SJSA1 (cell line): ENCODE measurements at regions not wholly inside any gene's neighbourhood (a gene's known extent, or its start where the extent isn't known, plus 50 kb on each side); places are given as distances from the start of the nearest gene placed in this dataset.
A peak's percentile ranks its signal among the peaks of the same experiment; 100 is the strongest.

Source experiments
- DNase-seq, 2 experiments: peaks; one replicate each; pipeline ENCODE4 v3.0.0-alpha.2; 2015 to 2020; ENCODE audit warnings: low spot score in 2 of 2, low read depth in 1 of 2
- H3K27ac ChIP-seq: fragments of 250-450 bp; sonication (Bioruptor Pico); 2 replicates; pipeline ENCODE4 v1.5.1; 2020; ENCODE audit warnings: mild to moderate bottlenecking, moderate library complexity
- H3K27me3 ChIP-seq: fragments of 250-450 bp; sonication (Bioruptor Pico); replicated peaks from 2 replicates; pipeline ENCODE4 v1.5.1; 2020; ENCODE audit warnings: mild to moderate bottlenecking, moderate library complexity
- H3K36me3 ChIP-seq: fragments of 250-450 bp; sonication (Bioruptor Pico); 2 replicates; pipeline ENCODE4 v1.5.1; 2020; ENCODE audit warnings: mild to moderate bottlenecking
- H3K4me1 ChIP-seq: fragments of 250-450 bp; sonication (Bioruptor Pico); replicated peaks from 2 replicates; pipeline ENCODE4 v1.6.1; 2021; ENCODE audit warnings: mild to moderate bottlenecking
- H3K4me3 ChIP-seq: fragments of 250-450 bp; sonication (Bioruptor Pico); 2 replicates; pipeline ENCODE4 v1.5.1; 2020; ENCODE audit warnings: mild to moderate bottlenecking
- H3K9me3 ChIP-seq: fragments of 250-450 bp; sonication (Bioruptor Pico); replicated peaks from 2 replicates; pipeline ENCODE4 v1.5.1; 2020; ENCODE audit warnings: mild to moderate bottlenecking

GRCh38 chr5:2169850-2170760 lies 287.4 kb upstream of the IRX4 start:
- no peaks in the 10 kb centered on the region for H3K36me3 ChIP-seq
- no peaks in the 10 kb centered on the region for H3K4me1 ChIP-seq
- H3K9me3 ChIP-seq, result peaks cover 3% of the 10 kb centered on the region; the same call in 1 of the 2 replicates
- no peak overlapping the region for H3K4me3 ChIP-seq
- no peak for DNase-seq
- no peak overlapping the region for H3K27ac ChIP-seq
- H3K27me3 ChIP-seq, result no peaks in the 10 kb centered on the region

GRCh38 chr5:2169430-2169808 lies 286.7 kb upstream of the IRX4 start:
- H3K27ac ChIP-seq, result no peak overlapping the region
- peaks cover 3% of the 10 kb centered on the region; the same call in 1 of the 2 replicates for H3K9me3 ChIP-seq
- DNase-seq, result no peak
- H3K36me3 ChIP-seq, result no peaks in the 10 kb centered on the region
- H3K4me1 ChIP-seq, result no peaks in the 10 kb centered on the region
- H3K4me3 ChIP-seq, result no peak overlapping the region
- H3K27me3 ChIP-seq, result no peaks in the 10 kb centered on the region

GRCh38 chr5:2168601-2169429 lies 286.1 kb upstream of the IRX4 start:
- Histone ChIP-seq H3K9me3 (peaks cover 4% of the 10 kb centered on the region; the same call in 1 of the 2 replicates), H3K4me1 (no peaks in the 10 kb centered on the region), H3K36me3 (no peaks in the 10 kb centered on the region), H3K4me3 (no peak overlapping the region), H3K27me3 (no peaks in the 10 kb centered on the region), H3K27ac (no peak overlapping the region)
- no peak for DNase-seq

GRCh38 chr5:2167671-2168070 lies 284.9 kb upstream of the IRX4 start:
- no peak for DNase-seq
- Histone ChIP-seq H3K36me3 (no peaks in the 10 kb centered on the region), H3K27ac (no peak overlapping the region), H3K4me1 (no peaks in the 10 kb centered on the region), H3K9me3 (peaks cover 5% of the 10 kb centered on the region; the same call in 1 of the 2 replicates), H3K4me3 (no peak overlapping the region), H3K27me3 (no peaks in the 10 kb centered on the region)

- peaks cover 5% of the 10 kb centered on the region; the same call in 1 of the 2 replicates for H3K9me3 ChIP-seq
- no peaks in the 10 kb centered on the region for H3K4me1 ChIP-seq
- no peaks in the 10 kb centered on the region for H3K36me3 ChIP-seq
Observed at GRCh38 chr5:2166979-2167377, 284.3 kb upstream of the IRX4 start.

GRCh38 chr5:2166306-2166978 lies 283.7 kb upstream of the IRX4 start:
- H3K9me3 ChIP-seq, result peaks cover 5% of the 10 kb centered on the region; the same call in 1 of the 2 replicates

More at GRCh38 chr5:2166979-2167377, 284.3 kb upstream of the IRX4 start:
- no peak for DNase-seq
- H3K27ac ChIP-seq, result no peak overlapping the region
- no peaks in the 10 kb centered on the region for H3K27me3 ChIP-seq
- no peak overlapping the region for H3K4me3 ChIP-seq

GRCh38 chr5:2165615-2166305 lies 283.0 kb upstream of the IRX4 start:
- Histone ChIP-seq H3K36me3 (no peaks in the 10 kb centered on the region), H3K27ac (no peak overlapping the region), H3K27me3 (no peaks in the 10 kb centered on the region), H3K4me3 (no peak overlapping the region), H3K9me3 (peaks cover 5% of the 10 kb centered on the region; the same call in 1 of the 2 replicates), H3K4me1 (no peaks in the 10 kb centered on the region)
- peak in 1 of 2 experiments; percentile 32 for DNase-seq

More at GRCh38 chr5:2166306-2166978, 283.7 kb upstream of the IRX4 start:
- Histone ChIP-seq H3K4me3 (no peak overlapping the region), H3K27ac (no peak overlapping the region), H3K36me3 (no peaks in the 10 kb centered on the region), H3K4me1 (no peaks in the 10 kb centered on the region), H3K27me3 (no peaks in the 10 kb centered on the region)
- DNase-seq, result peak in 1 of 2 experiments; percentile 39

GRCh38 chr5:2165203-2165602 lies 282.5 kb upstream of the IRX4 start:
- Histone ChIP-seq H3K27ac (no peak overlapping the region), H3K9me3 (peaks cover 5% of the 10 kb centered on the region; the same call in 1 of the 2 replicates), H3K27me3 (no peaks in the 10 kb centered on the region), H3K4me1 (no peaks in the 10 kb centered on the region), H3K36me3 (no peaks in the 10 kb centered on the region), H3K4me3 (no peak overlapping the region)
- DNase-seq, result no peak

- H3K4me3 ChIP-seq, result no peak overlapping the region
- H3K9me3 ChIP-seq, result peaks cover 5% of the 10 kb centered on the region; the same call in 1 of the 2 replicates
- H3K27ac ChIP-seq, result no peak overlapping the region
- H3K27me3 ChIP-seq, result no peaks in the 10 kb centered on the region
- no peaks in the 10 kb centered on the region for H3K36me3 ChIP-seq
- H3K4me1 ChIP-seq, result no peaks in the 10 kb centered on the region
- no peak for DNase-seq
Observed at GRCh38 chr5:2164586-2164985, 281.9 kb upstream of the IRX4 start.

- no peak for DNase-seq
- Histone ChIP-seq H3K27me3 (no peaks in the 10 kb centered on the region), H3K4me1 (no peaks in the 10 kb centered on the region), H3K9me3 (peaks cover 5% of the 10 kb centered on the region; the same call in 1 of the 2 replicates), H3K27ac (no peak overlapping the region), H3K4me3 (no peak overlapping the region), H3K36me3 (no peaks in the 10 kb centered on the region)
Observed at GRCh38 chr5:2163940-2164490, 281.3 kb upstream of the IRX4 start.

GRCh38 chr5:2163060-2163856 lies 280.5 kb upstream of the IRX4 start:
- Histone ChIP-seq H3K27ac (no peak overlapping the region), H3K9me3 (peaks cover 5% of the 10 kb centered on the region; the same call in 1 of the 2 replicates), H3K4me3 (no peak overlapping the region), H3K4me1 (no peaks in the 10 kb centered on the region), H3K27me3 (no peaks in the 10 kb centered on the region), H3K36me3 (no peaks in the 10 kb centered on the region)
- no peak for DNase-seq

- Histone ChIP-seq H3K9me3 (peaks cover 2% of the 10 kb centered on the region; the same call in 1 of the 2 replicates), H3K27ac (no peak overlapping the region), H3K4me1 (no peaks in the 10 kb centered on the region), H3K36me3 (no peaks in the 10 kb centered on the region), H3K27me3 (no peaks in the 10 kb centered on the region), H3K4me3 (no peak overlapping the region)
- DNase-seq, result no peak
Observed at GRCh38 chr5:2160811-2161210, 278.1 kb upstream of the IRX4 start.
